ENCODE measurements at regions not wholly inside any gene's neighbourhood (a gene's known extent, or its start where the extent isn't known, plus 50 kb on each side); places are given as distances from the start of the nearest gene placed in this dataset.

- H3K4me1 Mint-ChIP-seq (ENCODE audit: low read depth), result no peaks in the 10 kb centered on the region
- CTCF ChIA-PET, result interaction anchor here (0.8 kb wide), 1 partner anchor 8 kb away, joined by 3 read pairs; no protein-coding TSS in a partner anchor
- DNase-seq, result no peak
- H3K27me3 Mint-ChIP-seq (ENCODE audit: low read depth), result no peaks in the 10 kb centered on the region
- H3K27ac Mint-ChIP-seq, result no peak overlapping the region
- no peaks in the 10 kb centered on the region for H3K36me3 Mint-ChIP-seq (ENCODE audit: low read depth)
- peaks cover 7% of the 10 kb centered on the region for H3K9me3 Mint-ChIP-seq
- intact Hi-C loops (cut with micrococcal nuclease), result no loop called here
- no peak overlapping the region for H3K4me3 Mint-ChIP-seq
Observed at GRCh38 chr11:79686703-79687419, 246.0 kb upstream of the TENM4 start.

DNA sequence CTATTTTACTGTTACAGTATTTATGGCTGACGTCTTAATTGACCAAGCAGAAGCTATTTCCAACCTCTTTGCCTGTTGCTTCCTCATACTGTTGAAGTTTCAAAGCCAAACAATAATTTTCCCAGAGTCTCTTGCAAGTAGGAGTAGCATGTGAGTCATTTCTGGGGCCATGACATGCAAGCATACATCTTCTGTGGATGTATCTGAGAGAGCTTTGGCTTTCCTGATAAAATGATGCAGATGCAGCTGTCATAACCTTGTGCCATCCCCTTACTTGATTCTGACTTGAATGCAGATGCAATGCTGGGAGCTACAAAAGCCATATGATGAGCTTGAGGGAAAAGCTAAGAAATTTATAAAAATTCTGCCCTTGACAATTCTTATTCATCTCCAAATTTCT is 243.1 kb upstream of the TENM4 start:
- no peak for DNase-seq
- intact Hi-C loops (cut with micrococcal nuclease), result no loop called here
- H3K9me3 Mint-ChIP-seq, result peaks cover 5% of the 10 kb centered on the region
- no peak overlapping the region for H3K4me3 Mint-ChIP-seq
- CTCF ChIA-PET, result no interaction called here
- no peaks in the 10 kb centered on the region for H3K36me3 Mint-ChIP-seq (ENCODE audit: low read depth)
- no peaks in the 10 kb centered on the region for H3K4me1 Mint-ChIP-seq (ENCODE audit: low read depth)
- H3K27ac Mint-ChIP-seq, result no peak overlapping the region
- H3K27me3 Mint-ChIP-seq (ENCODE audit: low read depth), result no peaks in the 10 kb centered on the region

- no peak for DNase-seq
- no peaks in the 10 kb centered on the region for H3K4me1 Mint-ChIP-seq (ENCODE audit: low read depth)
- no peak overlapping the region for H3K4me3 Mint-ChIP-seq
- CTCF ChIA-PET, result interaction anchor here (0.7 kb wide), 1 partner anchor 210 kb away, joined by 4 read pairs; no protein-coding TSS in a partner anchor
- H3K9me3 Mint-ChIP-seq, result no peaks in the 10 kb centered on the region
- no peaks in the 10 kb centered on the region for H3K36me3 Mint-ChIP-seq (ENCODE audit: low read depth)
- no peaks in the 10 kb centered on the region for H3K27me3 Mint-ChIP-seq (ENCODE audit: low read depth)
- intact Hi-C loops (cut with micrococcal nuclease), result no loop called here
- no peak overlapping the region for H3K27ac Mint-ChIP-seq
Observed at GRCh38 chr11:79678780-79679452, 238.1 kb upstream of the TENM4 start.

GRCh38 chr11:79676396-79676795 is 235.6 kb upstream of the TENM4 start:
- Mint-ChIP-seq H3K4me1 (ENCODE audit: low read depth) (no peaks in the 10 kb centered on the region), H3K4me3 (no peak overlapping the region), H3K27me3 (ENCODE audit: low read depth) (no peaks in the 10 kb centered on the region), H3K36me3 (ENCODE audit: low read depth) (no peaks in the 10 kb centered on the region), H3K9me3 (no peaks in the 10 kb centered on the region), H3K27ac (no peak overlapping the region)
- DNase-seq, result no peak
- CTCF ChIA-PET, result no interaction called here
- intact Hi-C loops (cut with micrococcal nuclease), result no loop called here

DNA sequence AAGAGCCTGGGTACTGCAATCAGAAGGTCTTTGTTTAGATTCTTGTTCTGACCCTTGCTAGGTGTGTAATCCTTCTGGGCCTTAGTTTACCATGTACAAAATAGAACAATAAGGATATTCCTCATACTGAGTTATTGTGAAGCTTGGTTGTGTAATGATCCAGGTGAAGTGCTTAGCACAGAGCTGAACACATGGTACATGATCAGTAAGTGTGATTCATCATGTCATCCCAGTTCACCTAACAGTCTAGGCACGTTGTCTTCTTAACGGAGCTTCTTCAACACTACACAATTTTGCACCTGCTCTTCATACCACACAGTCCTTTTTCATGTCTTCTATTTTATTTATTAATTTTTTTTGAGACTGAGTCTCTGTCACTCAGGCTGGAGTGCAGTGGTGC is 234.3 kb upstream of the TENM4 start:
- Mint-ChIP-seq H3K36me3 (ENCODE audit: low read depth) (no peaks in the 10 kb centered on the region), H3K27ac (no peak overlapping the region), H3K4me1 (ENCODE audit: low read depth) (no peaks in the 10 kb centered on the region), H3K4me3 (no peak overlapping the region), H3K9me3 (no peaks in the 10 kb centered on the region), H3K27me3 (ENCODE audit: low read depth) (no peaks in the 10 kb centered on the region)
- intact Hi-C loops (cut with micrococcal nuclease), result no loop called here
- no peak for DNase-seq
- CTCF ChIA-PET, result interaction anchor here (0.6 kb wide), 1 partner anchor 1319 kb away, joined by 3 read pairs; no protein-coding TSS in a partner anchor

GRCh38 chr11:79672786-79673185 is 232.0 kb upstream of the TENM4 start:
- no peaks in the 10 kb centered on the region for H3K27me3 Mint-ChIP-seq (ENCODE audit: low read depth)
- no peak for DNase-seq
- H3K27ac Mint-ChIP-seq, result no peak overlapping the region
- CTCF ChIA-PET, result no interaction called here
- no peaks in the 10 kb centered on the region for H3K36me3 Mint-ChIP-seq (ENCODE audit: low read depth)
- H3K4me3 Mint-ChIP-seq, result no peak overlapping the region
- H3K9me3 Mint-ChIP-seq, result no peaks in the 10 kb centered on the region
- intact Hi-C loops (cut with micrococcal nuclease), result no loop called here
- H3K4me1 Mint-ChIP-seq (ENCODE audit: low read depth), result no peaks in the 10 kb centered on the region

DNA sequence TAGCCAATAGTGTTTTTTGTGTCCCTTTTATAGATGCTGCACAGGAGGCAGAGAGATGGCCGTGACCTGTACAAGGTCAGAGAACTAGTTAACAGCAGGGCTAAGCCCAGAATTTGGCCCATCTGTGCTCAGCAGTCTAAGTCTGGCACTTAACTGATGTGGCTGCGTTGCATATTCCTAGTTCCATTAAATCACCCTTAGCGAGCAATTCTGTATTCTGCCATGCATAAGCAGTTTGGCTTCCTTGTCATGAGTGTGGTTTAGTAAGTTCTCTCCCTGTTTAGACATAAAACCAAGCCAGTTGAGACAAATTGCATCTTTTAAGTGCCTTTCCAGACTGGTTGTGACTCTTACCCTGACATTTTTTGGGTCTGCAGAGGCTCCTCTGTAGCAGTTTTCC is 230.6 kb upstream of the TENM4 start:
- no peaks in the 10 kb centered on the region for H3K27me3 Mint-ChIP-seq (ENCODE audit: low read depth)
- intact Hi-C loops (cut with micrococcal nuclease), result no loop called here
- no peak overlapping the region for H3K27ac Mint-ChIP-seq
- DNase-seq, result no peak
- H3K36me3 Mint-ChIP-seq (ENCODE audit: low read depth), result no peaks in the 10 kb centered on the region
- CTCF ChIA-PET, result no interaction called here
- no peaks in the 10 kb centered on the region for H3K9me3 Mint-ChIP-seq
- H3K4me3 Mint-ChIP-seq, result no peak overlapping the region
- H3K4me1 Mint-ChIP-seq (ENCODE audit: low read depth), result no peaks in the 10 kb centered on the region

- H3K27me3 Mint-ChIP-seq (ENCODE audit: low read depth), result no peaks in the 10 kb centered on the region
- no peaks in the 10 kb centered on the region for H3K36me3 Mint-ChIP-seq (ENCODE audit: low read depth)
- CTCF ChIA-PET, result no interaction called here
- H3K4me3 Mint-ChIP-seq, result no peak overlapping the region
- intact Hi-C loops (cut with micrococcal nuclease), result no loop called here
- no peak overlapping the region for H3K27ac Mint-ChIP-seq
- no peak for DNase-seq
- no peaks in the 10 kb centered on the region for H3K4me1 Mint-ChIP-seq (ENCODE audit: low read depth)
- no peaks in the 10 kb centered on the region for H3K9me3 Mint-ChIP-seq
Observed at GRCh38 chr11:79670882-79671281, 230.1 kb upstream of the TENM4 start.

DNA sequence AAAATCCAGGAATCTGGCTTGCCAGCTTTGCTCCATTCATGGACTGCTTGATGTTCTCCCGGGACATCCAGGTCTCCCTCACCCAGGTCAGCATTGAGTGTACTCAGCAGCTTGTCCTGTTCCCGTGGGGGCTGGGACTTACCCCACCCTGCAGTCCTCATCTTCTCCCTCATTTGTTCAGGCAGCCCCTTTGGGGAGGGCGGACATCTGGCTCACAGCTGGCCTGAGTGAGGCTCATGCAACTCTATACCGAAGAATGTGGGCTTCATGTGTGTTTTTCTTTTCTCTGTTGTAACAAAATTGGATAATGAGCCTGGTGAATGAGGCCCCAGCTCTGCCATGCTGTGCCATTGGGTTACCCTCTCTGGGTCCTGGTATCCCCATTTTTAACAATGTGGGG is 227.7 kb upstream of the TENM4 start:
- CTCF ChIA-PET, result no interaction called here
- no peaks in the 10 kb centered on the region for H3K36me3 Mint-ChIP-seq (ENCODE audit: low read depth)
- H3K4me3 Mint-ChIP-seq, result no peak overlapping the region
- no peak for DNase-seq
- no peak overlapping the region for H3K27ac Mint-ChIP-seq
- no peaks in the 10 kb centered on the region for H3K9me3 Mint-ChIP-seq
- intact Hi-C loops (cut with micrococcal nuclease), result no loop called here
- no peaks in the 10 kb centered on the region for H3K4me1 Mint-ChIP-seq (ENCODE audit: low read depth)
- H3K27me3 Mint-ChIP-seq (ENCODE audit: low read depth), result no peaks in the 10 kb centered on the region

- no peaks in the 10 kb centered on the region for H3K36me3 Mint-ChIP-seq (ENCODE audit: low read depth)
- intact Hi-C loops (cut with micrococcal nuclease), result no loop called here
- DNase-seq, result no peak
- CTCF ChIA-PET, result no interaction called here
- H3K27ac Mint-ChIP-seq, result no peak overlapping the region
- no peaks in the 10 kb centered on the region for H3K9me3 Mint-ChIP-seq
- H3K27me3 Mint-ChIP-seq (ENCODE audit: low read depth), result no peaks in the 10 kb centered on the region
- H3K4me3 Mint-ChIP-seq, result no peak overlapping the region
- H3K4me1 Mint-ChIP-seq (ENCODE audit: low read depth), result no peaks in the 10 kb centered on the region
Observed at GRCh38 chr11:79667380-79667779, 226.6 kb upstream of the TENM4 start.

DNA sequence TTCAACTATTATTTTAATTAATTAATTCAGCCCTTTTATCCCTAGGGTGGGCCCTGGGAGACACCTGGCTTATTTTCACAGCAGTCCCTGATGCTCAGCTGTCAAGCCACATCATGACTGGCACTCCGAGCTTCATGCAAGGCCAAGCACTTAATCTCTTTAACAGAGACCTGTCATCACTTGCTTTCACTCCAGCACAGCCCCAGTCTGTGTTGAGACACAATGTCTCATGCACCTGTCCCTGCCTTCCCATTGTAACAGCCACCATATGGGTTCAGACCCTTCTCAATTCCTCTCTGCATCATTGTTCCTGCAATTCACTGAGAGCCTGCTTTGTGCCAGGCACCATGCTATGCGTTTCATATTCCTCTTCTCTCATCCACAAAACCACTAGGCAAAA is 222.2 kb upstream of the TENM4 start:
- Mint-ChIP-seq H3K27ac (no peak overlapping the region), H3K4me1 (ENCODE audit: low read depth) (no peaks in the 10 kb centered on the region), H3K4me3 (no peak overlapping the region), H3K36me3 (ENCODE audit: low read depth) (no peaks in the 10 kb centered on the region), H3K27me3 (ENCODE audit: low read depth) (no peaks in the 10 kb centered on the region), H3K9me3 (no peaks in the 10 kb centered on the region)
- DNase-seq, result no peak
- intact Hi-C loops (cut with micrococcal nuclease), result no loop called here
- CTCF ChIA-PET, result no interaction called here

- Mint-ChIP-seq H3K27ac (no peak overlapping the region), H3K4me3 (no peak overlapping the region), H3K9me3 (no peaks in the 10 kb centered on the region), H3K4me1 (ENCODE audit: low read depth) (no peaks in the 10 kb centered on the region), H3K27me3 (ENCODE audit: low read depth) (no peaks in the 10 kb centered on the region), H3K36me3 (ENCODE audit: low read depth) (no peaks in the 10 kb centered on the region)
- CTCF ChIA-PET, result interaction anchor here (0.6 kb wide), 1 partner anchor 11 kb away, joined by 4 read pairs; no protein-coding TSS in a partner anchor
- intact Hi-C loops (cut with micrococcal nuclease), result no loop called here
- no peak for DNase-seq
Observed at GRCh38 chr11:79661373-79661772, 220.5 kb upstream of the TENM4 start.
